WTC11 (cell line): ENCODE measurements at regions not wholly inside any gene's neighbourhood (a gene's known extent, or its start where the extent isn't known, plus 50 kb on each side); places are given as distances from the start of the nearest gene placed in this dataset.

ENCODE experiments used
- ATAC-seq: fragments of 200-7000 bp; cut with Tn5 transposase; 2 replicates; pipeline ENCODE4 v1.10.0; 2021; ENCODE audit warnings: mild to moderate bottlenecking, moderate library complexity
- CTCF ChIA-PET: fragments of 300-600 bp; sonication (Branson Sonifier 250); formaldehyde crosslinking; loops from one replicate; lab custom pipeline; 2021; ENCODE audit warnings: antibody characterized with exemption; lab: Charles Lee
- POLR2A ChIA-PET: fragments of 350-600 bp; sonication (Branson Sonifier 250); formaldehyde crosslinking; loops from one replicate; lab custom pipeline; 2021; ENCODE audit warnings: antibody characterized with exemption; lab: Charles Lee
- DNase-seq: peaks from one replicate; pipeline ENCODE4 v3.0.0; 2021; ENCODE audit warnings: low spot score
- H3K27ac Mint-ChIP-seq: 2 replicates; pipeline ENCODE4 v1.8.0; 2021; ENCODE audit warnings: mixed read lengths
- H3K27me3 Mint-ChIP-seq: 2 replicates; pipeline ENCODE4 v1.8.0; 2021; ENCODE audit warnings: low read depth, mild to moderate bottlenecking, moderate library complexity, mixed read lengths
- H3K36me3 Mint-ChIP-seq: 2 replicates; pipeline ENCODE4 v1.8.0; 2021; ENCODE audit warnings: mixed read lengths
- H3K4me1 Mint-ChIP-seq: 2 replicates; pipeline ENCODE4 v1.8.0; 2022; ENCODE audit warnings: mixed read lengths
- H3K4me3 Mint-ChIP-seq: 2 replicates; pipeline ENCODE4 v1.8.0; 2021; ENCODE audit warnings: mild to moderate bottlenecking, moderate library complexity, mixed read lengths
- H3K9me3 Mint-ChIP-seq: 2 replicates; pipeline ENCODE4 v1.8.0; 2021; ENCODE audit warnings: mixed read lengths
- FOXK1 ChIP-seq: sonication (generic); formaldehyde crosslinking; IDR thresholded peaks from 2 replicates; pipeline ENCODE4 v1.8.0; 2022; ENCODE audit warnings: mild to moderate bottlenecking, moderate library complexity, missing genetic modification reagents
- GRHL2 ChIP-seq: fragments of 250-450 bp; sonication (Bioruptor Pico); IDR thresholded peaks from 2 replicates; pipeline ENCODE4 v1.8.0; 2022; ENCODE audit warnings: mild to moderate bottlenecking, moderate library complexity; ENCODE audit not compliant: insufficient replicate concordance, severe bottlenecking
- JUN ChIP-seq: sonication (generic); formaldehyde crosslinking; IDR thresholded peaks from 2 replicates; pipeline ENCODE4 v1.8.0; 2023; ENCODE audit warnings: mild to moderate bottlenecking, missing genetic modification reagents
- KAT7 ChIP-seq: sonication (generic); formaldehyde crosslinking; IDR thresholded peaks from 2 replicates; pipeline ENCODE4 v1.8.1; 2023; ENCODE audit warnings: missing genetic modification reagents, mild to moderate bottlenecking, borderline replicate concordance
- RELA ChIP-seq: sonication (generic); formaldehyde crosslinking; IDR thresholded peaks from 2 replicates; pipeline ENCODE4 v1.8.1; 2022; ENCODE audit warnings: missing genetic modification reagents, mild to moderate bottlenecking, borderline replicate concordance
- RORB ChIP-seq: fragments of 250-450 bp; sonication (Bioruptor Pico); IDR thresholded peaks from 2 replicates; pipeline ENCODE4 v1.9.0; 2021; ENCODE audit warnings: mild to moderate bottlenecking
- ZNF219 ChIP-seq: sonication (generic); formaldehyde crosslinking; IDR thresholded peaks from 2 replicates; pipeline ENCODE4 v1.8.0; 2023; ENCODE audit warnings: missing genetic modification reagents, mild to moderate bottlenecking, borderline replicate concordance
- ZNF423 ChIP-seq: fragments of 250-450 bp; sonication (Bioruptor Pico); IDR thresholded peaks from 2 replicates; pipeline ENCODE4 v2.1.2; 2022; ENCODE audit warnings: mild to moderate bottlenecking, moderate library complexity
- TF ChIP-seq, protein P1 (sequence below): sonication (generic); formaldehyde crosslinking; IDR thresholded peaks from 2 replicates; pipeline ENCODE4 v1.8.0; 2022; ENCODE audit warnings: mild to moderate bottlenecking, missing genetic modification reagents
- TF ChIP-seq, protein P2 (sequence below): sonication (generic); formaldehyde crosslinking; IDR thresholded peaks from 2 replicates; pipeline ENCODE4 v1.8.1; 2023; ENCODE audit warnings: mild to moderate bottlenecking, missing genetic modification reagents, moderate library complexity
- TF ChIP-seq, protein P3 (sequence below): sonication (generic); formaldehyde crosslinking; IDR thresholded peaks from 2 replicates; pipeline ENCODE4 v1.8.1; 2022; ENCODE audit warnings: low read depth, mild to moderate bottlenecking, moderate library complexity, missing genetic modification reagents, borderline replicate concordance
- TF ChIP-seq, protein P4 (sequence below): sonication (generic); formaldehyde crosslinking; IDR thresholded peaks from 2 replicates; pipeline ENCODE4 v1.8.0; 2022; ENCODE audit warnings: missing genetic modification reagents
- TF ChIP-seq, protein P5 (sequence below): sonication (generic); formaldehyde crosslinking; IDR thresholded peaks from 2 replicates; pipeline ENCODE4 v1.8.1; 2023; ENCODE audit warnings: mild to moderate bottlenecking, missing genetic modification reagents

DNA sequence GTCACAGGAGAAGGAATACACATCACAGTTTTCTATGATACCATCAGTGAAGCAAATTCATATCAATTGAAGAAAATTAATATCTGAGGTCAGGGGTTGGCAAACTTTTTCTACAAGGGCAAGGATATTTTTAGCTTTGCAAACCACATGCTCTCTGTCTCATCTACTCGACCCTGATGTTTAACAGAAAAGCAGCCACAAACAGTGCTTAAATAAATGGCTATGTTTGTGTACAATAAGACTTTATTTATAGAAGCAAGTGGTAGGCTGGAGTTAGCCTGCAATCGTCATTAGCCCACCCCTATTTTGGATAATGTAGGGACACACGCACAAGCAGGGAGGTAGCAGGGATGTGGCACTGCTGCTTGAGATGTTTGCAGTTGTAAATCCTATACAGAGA is 251.4 kb downstream of the CETN3 start:
- ATAC-seq, result no peak
- H3K9me3 Mint-ChIP-seq, result peaks cover 13% of the 10 kb centered on the region
- TF ChIP-seq RELA (CRISPR knock-in tag), result no peak
- TF ChIP-seq, protein P1, sequence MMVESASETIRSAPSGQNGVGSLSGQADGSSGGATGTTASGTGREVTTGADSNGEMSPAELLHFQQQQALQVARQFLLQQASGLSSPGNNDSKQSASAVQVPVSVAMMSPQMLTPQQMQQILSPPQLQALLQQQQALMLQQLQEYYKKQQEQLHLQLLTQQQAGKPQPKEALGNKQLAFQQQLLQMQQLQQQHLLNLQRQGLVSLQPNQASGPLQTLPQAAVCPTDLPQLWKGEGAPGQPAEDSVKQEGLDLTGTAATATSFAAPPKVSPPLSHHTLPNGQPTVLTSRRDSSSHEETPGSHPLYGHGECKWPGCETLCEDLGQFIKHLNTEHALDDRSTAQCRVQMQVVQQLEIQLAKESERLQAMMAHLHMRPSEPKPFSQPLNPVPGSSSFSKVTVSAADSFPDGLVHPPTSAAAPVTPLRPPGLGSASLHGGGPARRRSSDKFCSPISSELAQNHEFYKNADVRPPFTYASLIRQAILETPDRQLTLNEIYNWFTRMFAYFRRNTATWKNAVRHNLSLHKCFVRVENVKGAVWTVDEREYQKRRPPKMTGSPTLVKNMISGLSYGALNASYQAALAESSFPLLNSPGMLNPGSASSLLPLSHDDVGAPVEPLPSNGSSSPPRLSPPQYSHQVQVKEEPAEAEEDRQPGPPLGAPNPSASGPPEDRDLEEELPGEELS (CRISPR knock-in tag), result no peak
- TF ChIP-seq, protein P2, sequence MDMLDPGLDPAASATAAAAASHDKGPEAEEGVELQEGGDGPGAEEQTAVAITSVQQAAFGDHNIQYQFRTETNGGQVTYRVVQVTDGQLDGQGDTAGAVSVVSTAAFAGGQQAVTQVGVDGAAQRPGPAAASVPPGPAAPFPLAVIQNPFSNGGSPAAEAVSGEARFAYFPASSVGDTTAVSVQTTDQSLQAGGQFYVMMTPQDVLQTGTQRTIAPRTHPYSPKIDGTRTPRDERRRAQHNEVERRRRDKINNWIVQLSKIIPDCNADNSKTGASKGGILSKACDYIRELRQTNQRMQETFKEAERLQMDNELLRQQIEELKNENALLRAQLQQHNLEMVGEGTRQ (CRISPR knock-in tag), result no peak
- TF ChIP-seq ZNF423 (CRISPR knock-in tag), result no peak
- TF ChIP-seq JUN, result no peak
- TF ChIP-seq, protein P3, sequence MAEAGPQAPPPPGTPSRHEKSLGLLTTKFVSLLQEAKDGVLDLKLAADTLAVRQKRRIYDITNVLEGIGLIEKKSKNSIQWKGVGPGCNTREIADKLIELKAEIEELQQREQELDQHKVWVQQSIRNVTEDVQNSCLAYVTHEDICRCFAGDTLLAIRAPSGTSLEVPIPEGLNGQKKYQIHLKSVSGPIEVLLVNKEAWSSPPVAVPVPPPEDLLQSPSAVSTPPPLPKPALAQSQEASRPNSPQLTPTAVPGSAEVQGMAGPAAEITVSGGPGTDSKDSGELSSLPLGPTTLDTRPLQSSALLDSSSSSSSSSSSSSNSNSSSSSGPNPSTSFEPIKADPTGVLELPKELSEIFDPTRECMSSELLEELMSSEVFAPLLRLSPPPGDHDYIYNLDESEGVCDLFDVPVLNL (CRISPR knock-in tag), result no peak
- no peak for TF ChIP-seq RORB (CRISPR knock-in tag)
- no peak for TF ChIP-seq GRHL2 (CRISPR knock-in tag)
- no peaks in the 10 kb centered on the region for H3K27me3 Mint-ChIP-seq
- no peak for DNase-seq
- H3K4me1 Mint-ChIP-seq, result peaks cover 14% of the 10 kb centered on the region
- CTCF ChIA-PET, result no interaction called here
- no peak overlapping the region for H3K27ac Mint-ChIP-seq
- POLR2A ChIA-PET, result no interaction called here
- H3K36me3 Mint-ChIP-seq, result peaks cover 13% of the 10 kb centered on the region
- H3K4me3 Mint-ChIP-seq, result no peak overlapping the region

DNA sequence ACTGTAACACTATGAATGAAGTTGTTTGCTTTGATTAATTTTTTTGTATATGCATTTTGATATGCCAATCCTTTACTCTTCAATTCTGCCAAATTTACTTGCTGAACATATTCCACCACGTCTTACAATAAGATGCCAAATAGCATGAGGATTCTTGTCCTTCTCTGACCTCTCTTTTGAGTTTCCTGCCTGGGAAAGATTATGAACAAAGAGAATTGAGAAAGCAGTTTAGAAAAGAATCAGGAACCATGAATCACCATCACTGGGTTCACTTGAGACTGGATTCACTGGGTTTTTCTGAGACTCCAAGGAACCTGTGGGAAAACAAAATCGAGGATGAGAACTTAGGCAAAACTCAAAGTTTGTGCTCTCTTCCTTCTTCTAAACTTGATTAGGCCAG is 256.5 kb downstream of the CETN3 start:
- TF ChIP-seq, protein P4, sequence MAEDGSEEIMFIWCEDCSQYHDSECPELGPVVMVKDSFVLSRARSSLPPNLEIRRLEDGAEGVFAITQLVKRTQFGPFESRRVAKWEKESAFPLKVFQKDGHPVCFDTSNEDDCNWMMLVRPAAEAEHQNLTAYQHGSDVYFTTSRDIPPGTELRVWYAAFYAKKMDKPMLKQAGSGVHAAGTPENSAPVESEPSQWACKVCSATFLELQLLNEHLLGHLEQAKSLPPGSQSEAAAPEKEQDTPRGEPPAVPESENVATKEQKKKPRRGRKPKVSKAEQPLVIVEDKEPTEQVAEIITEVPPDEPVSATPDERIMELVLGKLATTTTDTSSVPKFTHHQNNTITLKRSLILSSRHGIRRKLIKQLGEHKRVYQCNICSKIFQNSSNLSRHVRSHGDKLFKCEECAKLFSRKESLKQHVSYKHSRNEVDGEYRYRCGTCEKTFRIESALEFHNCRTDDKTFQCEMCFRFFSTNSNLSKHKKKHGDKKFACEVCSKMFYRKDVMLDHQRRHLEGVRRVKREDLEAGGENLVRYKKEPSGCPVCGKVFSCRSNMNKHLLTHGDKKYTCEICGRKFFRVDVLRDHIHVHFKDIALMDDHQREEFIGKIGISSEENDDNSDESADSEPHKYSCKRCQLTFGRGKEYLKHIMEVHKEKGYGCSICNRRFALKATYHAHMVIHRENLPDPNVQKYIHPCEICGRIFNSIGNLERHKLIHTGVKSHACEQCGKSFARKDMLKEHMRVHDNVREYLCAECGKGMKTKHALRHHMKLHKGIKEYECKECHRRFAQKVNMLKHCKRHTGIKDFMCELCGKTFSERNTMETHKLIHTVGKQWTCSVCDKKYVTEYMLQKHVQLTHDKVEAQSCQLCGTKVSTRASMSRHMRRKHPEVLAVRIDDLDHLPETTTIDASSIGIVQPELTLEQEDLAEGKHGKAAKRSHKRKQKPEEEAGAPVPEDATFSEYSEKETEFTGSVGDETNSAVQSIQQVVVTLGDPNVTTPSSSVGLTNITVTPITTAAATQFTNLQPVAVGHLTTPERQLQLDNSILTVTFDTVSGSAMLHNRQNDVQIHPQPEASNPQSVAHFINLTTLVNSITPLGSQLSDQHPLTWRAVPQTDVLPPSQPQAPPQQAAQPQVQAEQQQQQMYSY (CRISPR knock-in tag), result no peak
- no peak for TF ChIP-seq KAT7
- TF ChIP-seq ZNF219 (CRISPR knock-in tag), result no peak
- no peak for TF ChIP-seq FOXK1 (CRISPR knock-in tag)
- TF ChIP-seq, protein P5, sequence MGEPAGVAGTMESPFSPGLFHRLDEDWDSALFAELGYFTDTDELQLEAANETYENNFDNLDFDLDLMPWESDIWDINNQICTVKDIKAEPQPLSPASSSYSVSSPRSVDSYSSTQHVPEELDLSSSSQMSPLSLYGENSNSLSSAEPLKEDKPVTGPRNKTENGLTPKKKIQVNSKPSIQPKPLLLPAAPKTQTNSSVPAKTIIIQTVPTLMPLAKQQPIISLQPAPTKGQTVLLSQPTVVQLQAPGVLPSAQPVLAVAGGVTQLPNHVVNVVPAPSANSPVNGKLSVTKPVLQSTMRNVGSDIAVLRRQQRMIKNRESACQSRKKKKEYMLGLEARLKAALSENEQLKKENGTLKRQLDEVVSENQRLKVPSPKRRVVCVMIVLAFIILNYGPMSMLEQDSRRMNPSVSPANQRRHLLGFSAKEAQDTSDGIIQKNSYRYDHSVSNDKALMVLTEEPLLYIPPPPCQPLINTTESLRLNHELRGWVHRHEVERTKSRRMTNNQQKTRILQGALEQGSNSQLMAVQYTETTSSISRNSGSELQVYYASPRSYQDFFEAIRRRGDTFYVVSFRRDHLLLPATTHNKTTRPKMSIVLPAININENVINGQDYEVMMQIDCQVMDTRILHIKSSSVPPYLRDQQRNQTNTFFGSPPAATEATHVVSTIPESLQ, result no peak
- CTCF ChIA-PET, result no interaction called here
- Mint-ChIP-seq H3K9me3 (peaks cover 24% of the 10 kb centered on the region), H3K27ac (no peak overlapping the region), H3K4me3 (no peak overlapping the region), H3K27me3 (no peaks in the 10 kb centered on the region), H3K36me3 (peaks cover 28% of the 10 kb centered on the region), H3K4me1 (no peaks in the 10 kb centered on the region)
- DNase-seq (no peak), ATAC-seq (no peak)
- POLR2A ChIA-PET, result no interaction called here
